IMR-90 (cell line): ENCODE measurements at regions not wholly inside any gene's neighbourhood (a gene's known extent, or its start where the extent isn't known, plus 50 kb on each side); places are given as distances from the start of the nearest gene placed in this dataset.

ENCODE experiments used
- CEBPB ChIP-seq: IDR thresholded peaks from 2 replicates; pipeline ENCODE4 v1.6.1; 2012; ENCODE audit warnings: low read depth, low read length, improper control_type of control experiment
- CTCF ChIP-seq: conservative IDR thresholded peaks from 2 replicates; pipeline ENCODE4 v1.5.1; 2012; ENCODE audit warnings: mild to moderate bottlenecking, low read depth, low read length, improper control_type of control experiment
- ELK1 ChIP-seq: fragments of 150-350 bp; IDR thresholded peaks from 2 replicates; pipeline ENCODE4 v1.6.1; 2016; ENCODE audit warnings: low read depth, mild to moderate bottlenecking, low read length, moderate library complexity, borderline replicate concordance
- MAFK ChIP-seq: IDR thresholded peaks from 2 replicates; pipeline ENCODE4 v1.6.1; 2012; ENCODE audit warnings: low read depth, low read length, improper control_type of control experiment
- MAZ ChIP-seq: IDR thresholded peaks from 2 replicates; pipeline ENCODE4 v1.6.1; 2012; ENCODE audit warnings: low read depth, mild to moderate bottlenecking, low read length, improper control_type of control experiment, moderate library complexity, borderline replicate concordance
- MXI1 ChIP-seq: IDR thresholded peaks from 2 replicates; pipeline ENCODE4 v1.6.1; 2012; ENCODE audit warnings: low read depth, mild to moderate bottlenecking, low read length, moderate library complexity, borderline replicate concordance
- NFE2L2 ChIP-seq: fragments of 150-350 bp; IDR thresholded peaks from 2 replicates; pipeline ENCODE4 v1.6.1; 2016; ENCODE audit warnings: low read depth, mild to moderate bottlenecking, low read length
- POLR2A ChIP-seq: IDR thresholded peaks from 2 replicates; pipeline ENCODE4 v1.6.1; 2012; ENCODE audit warnings: mild to moderate bottlenecking, low read depth, low read length
- RAD21 ChIP-seq: IDR thresholded peaks from 2 replicates; pipeline ENCODE4 v1.6.1; 2012; ENCODE audit warnings: low read length, improper control_type of control experiment
- RCOR1 ChIP-seq: IDR thresholded peaks from 2 replicates; pipeline ENCODE4 v1.6.1; 2012; ENCODE audit warnings: mild to moderate bottlenecking, low read length, improper control_type of control experiment; ENCODE audit not compliant: insufficient replicate concordance
- RFX5 ChIP-seq: IDR thresholded peaks from 2 replicates; pipeline ENCODE4 v1.8.0; 2012; ENCODE audit warnings: low read depth, mild to moderate bottlenecking, low read length, moderate library complexity
- SMC3 ChIP-seq: fragments of 150-350 bp; IDR thresholded peaks from 2 replicates; pipeline ENCODE4 v1.6.1; 2016; ENCODE audit warnings: low read depth, mild to moderate bottlenecking, antibody characterized with exemption, low read length, moderate library complexity
- USF2 ChIP-seq: fragments of 150-350 bp; IDR thresholded peaks from 2 replicates; pipeline ENCODE4 v1.6.1; 2017; ENCODE audit warnings: mild to moderate bottlenecking, antibody characterized with exemption, low read length, low read depth

- TF ChIP-seq ELK1: no peak
- no peak for TF ChIP-seq POLR2A
- no peak for TF ChIP-seq CTCF
- TF ChIP-seq CEBPB: no peak
- no peak for TF ChIP-seq SMC3
- no peak for TF ChIP-seq MAFK
- TF ChIP-seq RFX5: no peak
- TF ChIP-seq USF2: no peak
- no peak for TF ChIP-seq RCOR1
- TF ChIP-seq NFE2L2: no peak
- no peak for TF ChIP-seq MAZ
- no peak for TF ChIP-seq MXI1
- TF ChIP-seq RAD21: no peak
These were observed 73.4 kb downstream of the CYTL1 start for GRCh38 chr4:4945829-4946228.
